IPS DF 19.7 (cell line): ENCODE measurements at regions not wholly inside any gene's neighbourhood (a gene's known extent, or its start where the extent isn't known, plus 50 kb on each side); places are given as distances from the start of the nearest gene placed in this dataset.
"Not testable (repeated sequence)": the region's sequence is repeated elsewhere in the genome, so short reads cannot be mapped to it uniquely, and the experiment has no call there.

ENCODE experiments used
- DNase-seq: peaks from one replicate; pipeline ENCODE4 v3.0.0-alpha.2; 2013; ENCODE audit warnings: low read depth, low spot score

GRCh38 chr1:229710746-229711145 is 84.7 kb downstream of the URB2 start:
- DNase-seq: no peak

- DNase-seq: no peak
Observed at GRCh38 chr1:229714306-229714705, 88.3 kb downstream of the URB2 start.

- DNase-seq: no peak
Observed at GRCh38 chr1:229714964-229715603, 89.0 kb downstream of the URB2 start.

GRCh38 chr1:229716069-229716468 is 90.0 kb downstream of the URB2 start:
- peak; percentile 67 for DNase-seq

- DNase-seq: no peak
Observed at GRCh38 chr1:229716704-229717103, 90.7 kb downstream of the URB2 start.

GRCh38 chr1:229717786-229718576 is 91.9 kb downstream of the URB2 start:
- DNase-seq: no peak

- DNase-seq: no peak
Observed at GRCh38 chr1:229726061-229726460, 100.0 kb downstream of the URB2 start.

- no peak for DNase-seq
Observed at GRCh38 chr1:229729916-229730315, 103.9 kb downstream of the URB2 start.

- no peak for DNase-seq
Observed at GRCh38 chr1:229730573-229730972, 104.5 kb downstream of the URB2 start.

GRCh38 chr1:229732061-229732460 is 106.0 kb downstream of the URB2 start:
- DNase-seq: no peak

GRCh38 chr1:229736376-229736775 is 110.3 kb downstream of the URB2 start:
- DNase-seq: no peak

- not testable (repeated sequence) for DNase-seq
Observed at GRCh38 chr1:229742614-229743013, 116.6 kb downstream of the URB2 start.

GRCh38 chr1:229749992-229750391 is 123.9 kb downstream of the URB2 start:
- no peak for DNase-seq

GRCh38 chr1:229751610-229752009 is 125.6 kb downstream of the URB2 start:
- no peak for DNase-seq

- DNase-seq: no peak
Observed at GRCh38 chr1:229752679-229753078, 126.6 kb downstream of the URB2 start.

GRCh38 chr1:229753764-229754551 is 127.9 kb downstream of the URB2 start:
- DNase-seq: no peak

- no peak for DNase-seq
Observed at GRCh38 chr1:229756666-229757065, 130.6 kb downstream of the URB2 start.

GRCh38 chr1:229757226-229757625 is 131.2 kb downstream of the URB2 start:
- DNase-seq: no peak

- no peak for DNase-seq
Observed at GRCh38 chr1:229758101-229759036, 132.3 kb downstream of the URB2 start.

- DNase-seq: no peak
Observed at GRCh38 chr1:229759037-229759435, 133.0 kb downstream of the URB2 start.

GRCh38 chr1:229759586-229759985 is 133.5 kb downstream of the URB2 start:
- DNase-seq: no peak
